ENCODE measurements at regions not wholly inside any gene's neighbourhood (a gene's known extent, or its start where the extent isn't known, plus 50 kb on each side); places are given as distances from the start of the nearest gene placed in this dataset.

DNA sequence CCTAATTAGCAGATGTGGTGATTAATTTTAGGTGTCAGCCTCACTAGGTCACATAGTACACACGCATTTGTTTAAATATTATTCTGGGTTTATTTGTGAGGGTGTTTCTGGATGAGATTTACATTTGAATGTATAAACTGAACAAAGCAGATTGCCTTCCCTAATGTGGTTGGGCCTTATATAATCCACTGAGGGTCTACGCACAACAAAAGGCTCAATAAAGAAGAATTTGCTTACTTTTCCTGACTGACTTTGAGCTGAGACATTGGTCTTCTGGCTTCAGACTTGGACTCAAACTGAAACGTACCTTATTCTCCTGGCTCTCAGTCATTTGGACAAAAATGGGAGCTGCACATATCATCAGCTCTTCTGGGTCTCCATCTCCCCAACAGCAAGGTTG is 1132.3 kb upstream of the FLRT2 start:
- CTCF ChIA-PET = no interaction called here
- no peaks in the 10 kb centered on the region for H3K4me1 ChIP-seq (ENCODE audit: control insufficient read depth, insufficient read depth, low read length)
- DNase-seq (ENCODE audit: low read depth, low spot score) = no peak
- no peaks in the 10 kb centered on the region for H3K9me3 ChIP-seq (ENCODE audit: control insufficient read depth, insufficient read depth, low read depth, low read length)
- intact Hi-C loops (cut with micrococcal nuclease; ENCODE audit: unreplicated experiment) (no loop called here), in situ Hi-C loops (cut with HindIII; ENCODE audit: low pct_unique_long_range_greater_than_20kb, low sequenced_read_pairs) (no loop called here)
- no peak overlapping the region for H3K4me3 ChIP-seq (ENCODE audit: low read depth in 2 of 2, low read length in 2 of 2)
- H3K27ac ChIP-seq (ENCODE audit: low read length) = no peak overlapping the region
- H3K27me3 ChIP-seq (ENCODE audit: control insufficient read depth, insufficient read depth, low read length) = no peaks in the 10 kb centered on the region
- no peaks in the 10 kb centered on the region for H3K36me3 ChIP-seq (ENCODE audit: control insufficient read depth, insufficient read depth, low read length)
- POLR2A ChIA-PET = no interaction called here
- no TSS peak for BruUV-seq (replicated peaks)
- TF ChIP-seq SIN3A (IDR thresholded peaks at IDR 0.05; ENCODE audit: borderline replicate concordance, insufficient read depth, low read depth, low read length) (no peak), POLR2AphosphoS5 (IDR thresholded peaks at IDR 0.05; ENCODE audit: low read depth, low read length) (no peak), TCF7L2 (IDR thresholded peaks at IDR 0.05; ENCODE audit: low read depth, low read length) (no peak)
- TF ChIP-seq, protein P1, sequence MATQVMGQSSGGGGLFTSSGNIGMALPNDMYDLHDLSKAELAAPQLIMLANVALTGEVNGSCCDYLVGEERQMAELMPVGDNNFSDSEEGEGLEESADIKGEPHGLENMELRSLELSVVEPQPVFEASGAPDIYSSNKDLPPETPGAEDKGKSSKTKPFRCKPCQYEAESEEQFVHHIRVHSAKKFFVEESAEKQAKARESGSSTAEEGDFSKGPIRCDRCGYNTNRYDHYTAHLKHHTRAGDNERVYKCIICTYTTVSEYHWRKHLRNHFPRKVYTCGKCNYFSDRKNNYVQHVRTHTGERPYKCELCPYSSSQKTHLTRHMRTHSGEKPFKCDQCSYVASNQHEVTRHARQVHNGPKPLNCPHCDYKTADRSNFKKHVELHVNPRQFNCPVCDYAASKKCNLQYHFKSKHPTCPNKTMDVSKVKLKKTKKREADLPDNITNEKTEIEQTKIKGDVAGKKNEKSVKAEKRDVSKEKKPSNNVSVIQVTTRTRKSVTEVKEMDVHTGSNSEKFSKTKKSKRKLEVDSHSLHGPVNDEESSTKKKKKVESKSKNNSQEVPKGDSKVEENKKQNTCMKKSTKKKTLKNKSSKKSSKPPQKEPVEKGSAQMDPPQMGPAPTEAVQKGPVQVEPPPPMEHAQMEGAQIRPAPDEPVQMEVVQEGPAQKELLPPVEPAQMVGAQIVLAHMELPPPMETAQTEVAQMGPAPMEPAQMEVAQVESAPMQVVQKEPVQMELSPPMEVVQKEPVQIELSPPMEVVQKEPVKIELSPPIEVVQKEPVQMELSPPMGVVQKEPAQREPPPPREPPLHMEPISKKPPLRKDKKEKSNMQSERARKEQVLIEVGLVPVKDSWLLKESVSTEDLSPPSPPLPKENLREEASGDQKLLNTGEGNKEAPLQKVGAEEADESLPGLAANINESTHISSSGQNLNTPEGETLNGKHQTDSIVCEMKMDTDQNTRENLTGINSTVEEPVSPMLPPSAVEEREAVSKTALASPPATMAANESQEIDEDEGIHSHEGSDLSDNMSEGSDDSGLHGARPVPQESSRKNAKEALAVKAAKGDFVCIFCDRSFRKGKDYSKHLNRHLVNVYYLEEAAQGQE (IDR thresholded peaks at IDR 0.05; ENCODE audit: insufficient read depth in 1 of 2, low read depth in 2 of 2, low read length in 1 of 2) = no peak
- TF ChIP-seq, protein P2, sequence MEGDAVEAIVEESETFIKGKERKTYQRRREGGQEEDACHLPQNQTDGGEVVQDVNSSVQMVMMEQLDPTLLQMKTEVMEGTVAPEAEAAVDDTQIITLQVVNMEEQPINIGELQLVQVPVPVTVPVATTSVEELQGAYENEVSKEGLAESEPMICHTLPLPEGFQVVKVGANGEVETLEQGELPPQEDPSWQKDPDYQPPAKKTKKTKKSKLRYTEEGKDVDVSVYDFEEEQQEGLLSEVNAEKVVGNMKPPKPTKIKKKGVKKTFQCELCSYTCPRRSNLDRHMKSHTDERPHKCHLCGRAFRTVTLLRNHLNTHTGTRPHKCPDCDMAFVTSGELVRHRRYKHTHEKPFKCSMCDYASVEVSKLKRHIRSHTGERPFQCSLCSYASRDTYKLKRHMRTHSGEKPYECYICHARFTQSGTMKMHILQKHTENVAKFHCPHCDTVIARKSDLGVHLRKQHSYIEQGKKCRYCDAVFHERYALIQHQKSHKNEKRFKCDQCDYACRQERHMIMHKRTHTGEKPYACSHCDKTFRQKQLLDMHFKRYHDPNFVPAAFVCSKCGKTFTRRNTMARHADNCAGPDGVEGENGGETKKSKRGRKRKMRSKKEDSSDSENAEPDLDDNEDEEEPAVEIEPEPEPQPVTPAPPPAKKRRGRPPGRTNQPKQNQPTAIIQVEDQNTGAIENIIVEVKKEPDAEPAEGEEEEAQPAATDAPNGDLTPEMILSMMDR (IDR thresholded peaks at IDR 0.05) = no peak
- no peak for ATAC-seq

DNA sequence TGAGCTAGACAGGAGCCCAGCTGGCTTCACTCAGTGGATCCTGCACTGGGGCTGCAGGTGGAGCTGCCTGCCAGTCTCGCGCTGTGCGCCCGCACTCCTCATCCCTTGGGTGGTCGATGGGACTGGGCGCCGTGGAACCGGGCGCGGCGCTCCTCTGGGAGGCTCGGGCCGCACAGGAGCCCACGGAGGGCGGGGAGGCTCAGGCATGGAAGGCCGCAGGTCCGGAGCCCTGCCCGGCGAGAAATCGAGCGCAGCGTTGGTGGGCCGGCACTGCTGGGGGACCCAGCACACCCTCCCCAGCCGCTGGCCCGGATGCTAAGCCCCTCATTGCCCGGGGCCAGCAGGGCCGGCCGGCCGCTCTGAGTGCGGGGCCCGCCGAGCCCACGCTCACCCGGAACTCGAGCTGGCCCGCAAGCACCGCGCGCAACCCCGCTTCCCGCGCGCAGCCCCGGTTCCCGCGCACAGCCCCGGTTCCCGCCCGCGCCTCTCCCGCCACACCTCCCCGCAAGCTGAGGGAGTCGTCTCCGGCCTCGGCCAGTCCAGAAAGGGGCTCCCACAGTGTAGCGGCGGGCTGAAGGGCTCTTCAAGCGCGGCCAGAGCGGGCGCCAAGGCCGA is 1130.5 kb upstream of the FLRT2 start:
- Histone ChIP-seq H3K9me3 (ENCODE audit: control insufficient read depth, insufficient read depth, low read depth, low read length) (no peaks in the 10 kb centered on the region), H3K27ac (ENCODE audit: low read length) (no peak overlapping the region), H3K36me3 (ENCODE audit: control insufficient read depth, insufficient read depth, low read length) (no peaks in the 10 kb centered on the region), H3K4me3 (ENCODE audit: low read depth in 2 of 2, low read length in 2 of 2) (no peak overlapping the region), H3K4me1 (ENCODE audit: control insufficient read depth, insufficient read depth, low read length) (no peaks in the 10 kb centered on the region), H3K27me3 (ENCODE audit: control insufficient read depth, insufficient read depth, low read length) (no peaks in the 10 kb centered on the region)
- no peak for TF ChIP-seq POLR2AphosphoS5 (IDR thresholded peaks at IDR 0.05; ENCODE audit: low read depth, low read length)
- POLR2A ChIA-PET = no interaction called here
- CTCF ChIA-PET = no interaction called here
- in situ Hi-C loops (cut with HindIII; ENCODE audit: low pct_unique_long_range_greater_than_20kb, low sequenced_read_pairs) = no loop called here
- intact Hi-C loops (cut with micrococcal nuclease; ENCODE audit: unreplicated experiment) = no loop called here
- no TSS peak for BruUV-seq (replicated peaks)
- DNase-seq (ENCODE audit: low read depth, low spot score) (no peak), ATAC-seq (no peak)

DNA sequence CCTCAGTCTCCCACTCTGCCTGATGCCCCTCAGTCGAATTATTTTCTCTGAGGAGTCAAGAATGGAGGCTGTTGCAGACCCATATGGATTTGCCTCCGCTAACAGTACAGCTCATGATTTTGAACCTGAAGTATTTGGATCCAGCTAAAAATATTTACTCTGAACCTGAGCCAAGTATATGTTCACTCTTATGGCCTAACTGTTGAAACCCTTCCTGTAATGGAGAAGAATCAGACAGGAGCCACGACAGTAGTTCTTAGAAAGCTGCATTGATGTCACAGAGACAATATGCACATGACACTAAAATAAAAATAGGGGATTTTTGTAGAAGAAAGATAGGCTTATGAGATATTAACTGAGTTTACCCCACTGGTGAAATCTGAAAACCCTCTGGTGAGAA is 1128.3 kb upstream of the FLRT2 start:
- TF ChIP-seq, protein P2 (IDR thresholded peaks at IDR 0.05) = no peak
- TF ChIP-seq TCF7L2 (IDR thresholded peaks at IDR 0.05; ENCODE audit: low read depth, low read length) (no peak), SIN3A (IDR thresholded peaks at IDR 0.05; ENCODE audit: borderline replicate concordance, insufficient read depth, low read depth, low read length) (no peak), POLR2AphosphoS5 (IDR thresholded peaks at IDR 0.05; ENCODE audit: low read depth, low read length) (no peak)
- TF ChIP-seq, protein P1 (IDR thresholded peaks at IDR 0.05; ENCODE audit: insufficient read depth in 1 of 2, low read depth in 2 of 2, low read length in 1 of 2) = no peak
- no TSS peak for BruUV-seq (replicated peaks)
- POLR2A ChIA-PET = no interaction called here
- Histone ChIP-seq H3K4me1 (ENCODE audit: control insufficient read depth, insufficient read depth, low read length) (no peaks in the 10 kb centered on the region), H3K36me3 (ENCODE audit: control insufficient read depth, insufficient read depth, low read length) (no peaks in the 10 kb centered on the region), H3K27ac (ENCODE audit: low read length) (no peak overlapping the region), H3K4me3 (ENCODE audit: low read depth in 2 of 2, low read length in 2 of 2) (no peak overlapping the region), H3K9me3 (ENCODE audit: control insufficient read depth, insufficient read depth, low read depth, low read length) (no peaks in the 10 kb centered on the region), H3K27me3 (ENCODE audit: control insufficient read depth, insufficient read depth, low read length) (no peaks in the 10 kb centered on the region)
- ATAC-seq (no peak), DNase-seq (ENCODE audit: low read depth, low spot score) (no peak)
- in situ Hi-C loops (cut with HindIII; ENCODE audit: low pct_unique_long_range_greater_than_20kb, low sequenced_read_pairs) (no loop called here), intact Hi-C loops (cut with micrococcal nuclease; ENCODE audit: unreplicated experiment) (no loop called here)
- CTCF ChIA-PET = no interaction called here
